ENCODE measurements at regions not wholly inside any gene's neighbourhood (a gene's known extent, or its start where the extent isn't known, plus 50 kb on each side); places are given as distances from the start of the nearest gene placed in this dataset.

DNA sequence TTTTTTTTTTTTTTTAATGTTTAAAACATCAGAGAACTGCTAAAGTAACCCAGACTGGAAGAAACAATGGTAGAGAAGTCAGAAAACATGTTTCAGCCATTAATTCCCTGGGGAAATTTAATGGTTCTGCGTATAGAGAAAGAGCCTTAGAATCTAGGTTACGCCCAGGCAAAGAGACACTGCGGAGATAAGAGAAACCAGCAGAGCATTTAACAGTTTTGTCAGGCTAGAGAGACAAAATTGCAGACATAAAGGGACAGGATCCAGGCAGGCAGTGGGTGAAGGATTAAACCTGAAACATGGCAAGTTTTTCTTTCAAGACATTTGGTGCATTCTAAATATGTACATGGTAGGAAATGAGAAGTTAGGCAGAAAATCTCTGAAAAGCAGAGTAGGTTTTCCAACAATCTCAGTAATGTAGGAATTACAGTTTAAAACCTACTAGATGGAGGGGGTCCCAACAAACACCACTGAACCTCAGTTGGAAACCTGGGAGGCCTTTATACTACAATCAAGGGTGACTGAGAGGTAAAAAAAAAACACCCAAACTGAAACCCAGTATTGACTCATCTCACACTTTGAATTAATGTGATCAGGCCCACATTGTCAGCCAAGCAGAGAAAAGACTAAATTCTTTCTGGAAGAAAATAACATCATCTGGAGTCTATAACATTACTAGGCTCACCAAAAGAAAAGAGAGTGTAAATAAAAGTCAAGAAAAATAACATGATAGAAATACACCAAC is 254.2 kb upstream of the NWD2 start:
- no peak for ATAC-seq

- ATAC-seq = no peak
Measured at GRCh38 chr4:36997727-36998126, 246.8 kb upstream of the NWD2 start.

GRCh38 chr4:37000281-37000680 is 244.3 kb upstream of the NWD2 start:
- no peak for ATAC-seq

DNA sequence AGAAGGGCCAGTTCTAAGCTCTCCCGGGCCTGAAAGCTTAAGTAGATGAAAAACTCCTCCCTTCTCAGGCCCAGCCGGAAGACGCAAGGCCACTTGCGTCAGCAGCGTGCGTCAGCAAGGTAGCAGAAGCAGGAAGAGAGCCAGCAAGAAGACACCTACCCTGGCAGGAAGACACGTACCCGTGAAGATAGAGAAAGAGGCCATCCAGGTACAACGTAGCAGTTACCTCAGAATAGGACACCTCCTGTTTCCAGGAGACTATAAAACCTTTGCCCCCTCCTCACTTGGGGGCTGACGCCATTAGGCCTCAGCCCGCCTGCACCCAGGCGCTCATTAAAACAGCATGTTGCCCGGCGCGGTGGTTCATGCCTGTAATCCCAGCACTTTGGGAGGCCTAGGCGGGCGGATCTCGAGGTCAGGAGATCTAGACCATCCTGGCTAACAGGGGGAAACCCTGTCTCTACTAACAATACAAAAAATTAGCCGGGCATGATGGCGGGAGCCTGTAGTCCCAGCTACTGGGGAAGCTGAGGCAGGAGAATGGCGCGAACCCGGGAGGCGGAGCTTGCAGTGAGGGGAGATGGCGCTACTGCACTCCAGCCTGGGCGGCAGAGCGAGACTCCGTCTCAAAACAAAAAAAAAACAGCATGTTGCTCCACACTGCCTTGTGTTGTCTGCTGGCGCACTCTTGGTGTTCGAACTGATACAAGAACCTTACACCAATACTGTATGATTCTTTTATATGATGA is 242.7 kb upstream of the NWD2 start:
- no peak for ATAC-seq

- ATAC-seq = no peak
Measured at GRCh38 chr4:37002625-37003024, 241.9 kb upstream of the NWD2 start.

- no peak for ATAC-seq
Measured at GRCh38 chr4:37008199-37008598, 236.3 kb upstream of the NWD2 start.

DNA sequence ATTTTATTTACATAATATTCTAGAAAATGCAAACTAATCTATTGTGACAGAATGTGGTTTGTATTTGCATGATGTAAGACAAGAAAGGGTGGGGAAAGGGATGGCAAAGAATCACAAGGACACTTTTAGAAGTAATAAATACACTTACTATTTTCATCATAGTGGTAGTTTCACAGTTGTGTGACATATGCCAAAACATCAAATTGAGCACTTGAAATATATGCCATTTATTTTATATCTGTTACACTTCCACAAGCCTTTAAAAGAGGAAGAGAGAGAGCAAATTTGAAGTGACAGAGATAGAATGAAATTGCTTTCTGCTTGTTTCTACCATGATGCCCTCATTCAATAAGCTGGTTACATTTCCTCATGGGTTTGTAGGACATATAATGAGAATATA is 230.0 kb upstream of the NWD2 start:
- ATAC-seq = no peak

GRCh38 chr4:37015391-37015790 is 229.2 kb upstream of the NWD2 start:
- ATAC-seq = no peak

DNA sequence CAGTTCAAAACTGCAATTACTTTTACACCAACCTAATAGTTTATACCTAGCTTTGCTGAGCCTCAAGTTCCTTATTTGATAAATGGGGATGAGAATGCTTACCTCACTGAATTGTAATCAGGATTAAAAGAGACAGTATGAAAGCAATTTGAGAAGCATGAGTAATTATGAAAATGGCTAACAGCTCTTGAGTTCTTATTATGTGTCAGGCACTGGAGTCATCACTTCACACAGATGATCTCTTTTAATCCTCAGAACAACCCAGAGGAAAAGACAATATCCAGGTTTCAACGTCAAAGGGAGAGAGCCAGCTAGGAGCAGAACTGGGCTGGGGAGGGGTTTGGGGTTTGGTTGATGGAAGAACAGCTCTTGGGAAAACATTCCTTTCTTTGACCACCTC is 221.0 kb upstream of the NWD2 start:
- ATAC-seq = no peak

- no peak for ATAC-seq
Measured at GRCh38 chr4:37023996-37024395, 220.5 kb upstream of the NWD2 start.

DNA sequence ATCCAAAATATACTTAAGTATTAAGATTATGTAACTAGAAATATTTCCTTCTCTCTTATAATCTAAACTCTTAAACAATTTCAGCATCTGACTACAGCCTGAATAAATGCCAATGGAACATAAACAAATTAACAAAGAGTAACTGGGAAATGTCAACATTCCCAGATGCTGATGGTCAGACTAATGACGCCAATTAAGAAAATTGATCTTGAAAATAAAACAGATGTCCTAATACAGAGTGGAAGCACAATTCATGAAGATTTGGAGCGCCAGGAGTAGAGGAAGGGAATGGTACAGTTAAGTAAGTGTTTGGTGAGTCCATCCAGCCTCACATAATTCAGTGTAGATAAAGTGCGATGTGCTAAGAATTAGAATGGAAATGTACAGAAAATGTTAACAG is 203.7 kb upstream of the NWD2 start:
- no peak for ATAC-seq

GRCh38 chr4:37043342-37043741 is 201.2 kb upstream of the NWD2 start:
- no peak for ATAC-seq

DNA sequence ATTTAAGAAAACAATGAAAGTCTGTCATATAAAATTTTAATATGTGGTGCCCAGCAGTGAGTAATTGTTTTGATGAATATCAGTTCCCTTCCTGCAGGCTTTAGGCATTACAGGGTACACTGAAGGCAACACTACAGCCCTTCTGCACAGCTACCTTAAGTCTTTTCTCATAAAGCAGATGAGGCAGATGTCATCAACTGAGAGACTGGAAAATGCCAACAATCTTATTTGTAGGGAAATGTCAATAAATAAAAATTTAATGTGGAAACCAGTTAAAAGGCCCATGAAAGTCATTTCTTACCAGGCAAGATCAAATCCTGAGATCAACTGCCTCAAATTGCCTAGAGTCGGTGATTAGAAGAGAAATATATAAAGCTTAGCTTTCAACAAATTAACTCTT is 193.4 kb upstream of the NWD2 start:
- no peak for ATAC-seq

DNA sequence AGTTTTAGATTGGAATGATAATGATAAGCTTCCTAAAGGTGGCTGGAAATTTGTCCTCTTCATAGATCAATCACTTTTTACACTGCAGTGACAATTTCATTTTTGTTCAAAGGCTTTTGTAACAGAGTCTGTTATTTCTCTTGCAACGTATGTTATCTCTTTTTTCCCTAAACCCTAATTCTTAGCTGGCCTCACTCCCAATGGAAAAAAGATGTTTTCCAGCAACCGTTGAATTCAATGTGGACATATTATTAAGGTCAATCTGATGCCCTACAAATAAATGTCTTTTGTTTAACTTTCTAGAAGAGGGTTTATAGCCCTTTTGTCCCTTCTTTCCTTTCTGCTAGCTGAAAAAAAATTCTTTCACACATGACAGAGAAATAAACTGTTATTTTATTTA is 192.7 kb upstream of the NWD2 start:
- ATAC-seq = no peak

DNA sequence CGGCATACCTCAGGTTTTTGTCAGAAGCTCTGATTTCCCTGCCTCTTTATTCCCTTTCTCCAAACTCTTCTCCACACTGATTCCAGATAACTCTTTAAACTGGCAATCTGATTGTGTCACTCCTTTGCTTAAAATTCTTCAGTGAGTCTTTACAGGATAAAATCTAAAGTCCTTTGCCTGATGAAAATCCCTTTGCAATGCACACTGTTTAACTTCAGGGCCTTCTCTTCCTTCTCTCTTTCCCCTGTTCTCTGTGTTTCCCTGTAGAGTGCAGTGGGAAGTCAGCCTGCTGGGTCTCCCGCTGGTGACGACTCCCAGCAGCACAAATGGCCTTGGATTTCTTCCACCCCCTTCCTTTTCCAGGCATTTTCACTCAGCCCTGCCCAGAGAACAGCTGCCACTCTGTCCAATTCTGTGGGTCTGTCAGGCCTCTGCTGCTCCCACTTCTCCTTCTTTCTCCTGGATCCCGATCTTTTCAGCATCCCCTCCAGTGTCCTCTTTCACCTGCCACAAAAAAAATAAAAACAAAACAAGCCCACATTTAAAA is 189.9 kb upstream of the NWD2 start:
- ATAC-seq = no peak

- ATAC-seq = no peak
Measured at GRCh38 chr4:37058826-37059225, 185.7 kb upstream of the NWD2 start.

DNA sequence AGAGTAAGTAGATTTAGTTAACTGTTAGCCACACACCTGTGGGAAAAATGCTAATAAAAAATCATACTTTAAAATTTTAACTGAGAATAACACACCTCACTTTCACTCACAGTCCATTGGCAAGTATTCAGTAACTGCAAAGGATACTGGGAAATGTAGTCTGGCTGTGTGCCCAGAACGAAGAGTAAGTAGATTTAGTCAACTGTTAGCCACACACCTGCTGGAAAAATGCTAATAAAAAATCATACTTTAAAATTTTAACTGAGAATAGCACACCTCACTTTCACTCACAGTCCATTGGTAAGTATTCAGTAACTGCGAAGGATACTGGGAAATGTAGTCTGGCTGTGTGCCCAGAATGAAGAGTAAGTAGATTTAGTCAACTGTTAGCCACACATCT is 178.4 kb upstream of the NWD2 start:
- ATAC-seq = no peak

DNA sequence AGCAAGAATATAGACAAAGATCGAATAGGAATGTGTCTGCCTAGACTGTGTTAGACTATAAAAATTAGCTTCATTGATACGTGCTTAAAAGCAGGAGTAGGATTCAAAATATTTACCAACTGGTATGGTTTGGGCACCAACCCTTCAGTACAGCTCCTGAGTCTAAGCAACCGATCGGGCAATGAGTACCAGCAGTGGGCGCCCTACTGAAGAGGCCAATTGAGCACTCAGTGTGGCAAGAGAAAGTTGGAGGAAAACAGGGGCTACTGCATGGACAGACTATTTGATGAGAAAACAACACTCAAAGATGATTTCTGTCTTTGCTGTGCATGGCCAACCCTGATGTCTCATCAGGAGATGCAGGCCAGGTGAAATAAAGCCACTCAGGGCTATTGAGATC is 176.0 kb upstream of the NWD2 start:
- ATAC-seq = no peak

- ATAC-seq = no peak
Measured at GRCh38 chr4:37070041-37070440, 174.5 kb upstream of the NWD2 start.

GRCh38 chr4:37071576-37071975 is 173.0 kb upstream of the NWD2 start:
- no peak for ATAC-seq

DNA sequence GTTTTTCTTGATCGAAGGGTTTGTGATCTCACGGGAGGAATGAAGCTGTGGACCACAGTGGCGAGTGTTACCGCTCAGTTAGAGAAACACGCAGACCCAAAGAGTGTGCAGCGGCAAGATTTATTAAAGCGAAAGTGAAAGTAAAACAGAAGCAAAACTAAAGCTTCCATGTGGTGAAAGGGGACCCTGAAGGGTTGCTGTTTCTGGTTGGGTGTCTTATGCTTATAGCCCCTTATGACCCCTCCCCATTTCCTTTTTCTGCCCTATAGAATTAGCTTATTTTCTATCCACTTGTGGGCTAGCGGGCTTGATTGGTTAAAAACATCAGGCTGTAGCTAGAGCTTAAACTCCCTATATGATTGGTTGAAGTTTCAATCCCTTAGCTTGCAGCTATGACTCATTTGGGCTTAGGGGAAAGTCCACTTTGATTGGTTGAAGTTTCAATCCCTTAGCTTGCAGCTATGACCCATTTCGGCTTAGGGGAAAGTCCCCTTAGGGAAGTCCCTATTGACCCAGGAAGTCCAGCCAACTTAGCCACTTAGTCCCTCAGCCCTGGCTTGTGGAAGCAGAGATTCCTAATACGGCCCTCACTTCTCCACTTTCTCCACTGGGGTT is 171.2 kb upstream of the NWD2 start:
- ATAC-seq = no peak

GRCh38 chr4:37082912-37083311 is 161.6 kb upstream of the NWD2 start:
- no peak for ATAC-seq

DNA sequence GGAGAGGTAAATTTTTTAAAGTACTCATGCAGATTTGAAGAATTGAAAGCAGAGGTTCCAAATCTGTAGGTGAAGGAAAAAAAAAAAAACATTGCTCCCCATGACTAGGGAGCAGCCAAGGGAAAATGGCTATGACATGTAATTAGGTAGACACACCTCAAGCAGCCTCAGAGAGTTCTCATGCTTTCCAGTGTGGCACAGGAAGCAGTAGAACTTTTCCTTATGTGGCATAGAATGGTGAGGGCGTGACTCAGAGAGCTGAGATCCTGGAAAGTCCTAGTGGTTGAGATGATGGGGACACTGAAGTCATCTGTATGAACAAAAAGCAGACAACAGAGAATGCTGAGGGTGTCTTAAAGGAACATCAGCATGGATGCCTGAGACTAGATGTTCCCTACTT is 148.6 kb upstream of the NWD2 start:
- ATAC-seq = no peak

- ATAC-seq = no peak
Measured at GRCh38 chr4:37101182-37101581, 143.4 kb upstream of the NWD2 start.
